ENCODE measurements at regions not wholly inside any gene's neighbourhood (a gene's known extent, or its start where the extent isn't known, plus 50 kb on each side); places are given as distances from the start of the nearest gene placed in this dataset.
A peak's percentile ranks its signal among the peaks of the same experiment; 100 is the strongest.

- H3K36me3 ChIP-seq (ENCODE audit: control insufficient read depth, insufficient read depth, low read length) = no peaks in the 10 kb centered on the region
- no peaks in the 10 kb centered on the region for H3K9me3 ChIP-seq (ENCODE audit: control insufficient read depth, low read length)
- H3K9ac ChIP-seq (ENCODE audit: extremely low read depth, low read length, poor library complexity, severe bottlenecking) = no peak overlapping the region
- H3K27me3 Mint-ChIP-seq (ENCODE audit: insufficient read depth) = no peaks in the 10 kb centered on the region
- H3K9me3 Mint-ChIP-seq = peaks cover 1% of the 10 kb centered on the region
- DNase-seq = no peak
- no peak overlapping the region for H3K4me3 Mint-ChIP-seq
- H3K4me1 Mint-ChIP-seq = no peaks in the 10 kb centered on the region
- no peaks in the 10 kb centered on the region for H3K36me3 Mint-ChIP-seq (ENCODE audit: low read depth)
- H3K27ac ChIP-seq (ENCODE audit: low read depth, low read length) = no peak overlapping the region
- H3K27me3 ChIP-seq (ENCODE audit: control insufficient read depth, insufficient read depth, low read length, poor library complexity, severe bottlenecking) = no peaks in the 10 kb centered on the region
- H3K4me1 ChIP-seq (ENCODE audit: control insufficient read depth, insufficient read depth, low read length) = peaks cover 2% of the 10 kb centered on the region
- H3K27ac Mint-ChIP-seq = no peak overlapping the region
- no peak overlapping the region for H3K4me3 ChIP-seq (ENCODE audit: low read length)
- TF ChIP-seq, protein P1, sequence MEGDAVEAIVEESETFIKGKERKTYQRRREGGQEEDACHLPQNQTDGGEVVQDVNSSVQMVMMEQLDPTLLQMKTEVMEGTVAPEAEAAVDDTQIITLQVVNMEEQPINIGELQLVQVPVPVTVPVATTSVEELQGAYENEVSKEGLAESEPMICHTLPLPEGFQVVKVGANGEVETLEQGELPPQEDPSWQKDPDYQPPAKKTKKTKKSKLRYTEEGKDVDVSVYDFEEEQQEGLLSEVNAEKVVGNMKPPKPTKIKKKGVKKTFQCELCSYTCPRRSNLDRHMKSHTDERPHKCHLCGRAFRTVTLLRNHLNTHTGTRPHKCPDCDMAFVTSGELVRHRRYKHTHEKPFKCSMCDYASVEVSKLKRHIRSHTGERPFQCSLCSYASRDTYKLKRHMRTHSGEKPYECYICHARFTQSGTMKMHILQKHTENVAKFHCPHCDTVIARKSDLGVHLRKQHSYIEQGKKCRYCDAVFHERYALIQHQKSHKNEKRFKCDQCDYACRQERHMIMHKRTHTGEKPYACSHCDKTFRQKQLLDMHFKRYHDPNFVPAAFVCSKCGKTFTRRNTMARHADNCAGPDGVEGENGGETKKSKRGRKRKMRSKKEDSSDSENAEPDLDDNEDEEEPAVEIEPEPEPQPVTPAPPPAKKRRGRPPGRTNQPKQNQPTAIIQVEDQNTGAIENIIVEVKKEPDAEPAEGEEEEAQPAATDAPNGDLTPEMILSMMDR (conservative IDR thresholded peaks at IDR 0.05) = no peak
Observed at GRCh38 chr13:104532132-104532531, 1465.9 kb upstream of the SLC10A2 start.

DNA sequence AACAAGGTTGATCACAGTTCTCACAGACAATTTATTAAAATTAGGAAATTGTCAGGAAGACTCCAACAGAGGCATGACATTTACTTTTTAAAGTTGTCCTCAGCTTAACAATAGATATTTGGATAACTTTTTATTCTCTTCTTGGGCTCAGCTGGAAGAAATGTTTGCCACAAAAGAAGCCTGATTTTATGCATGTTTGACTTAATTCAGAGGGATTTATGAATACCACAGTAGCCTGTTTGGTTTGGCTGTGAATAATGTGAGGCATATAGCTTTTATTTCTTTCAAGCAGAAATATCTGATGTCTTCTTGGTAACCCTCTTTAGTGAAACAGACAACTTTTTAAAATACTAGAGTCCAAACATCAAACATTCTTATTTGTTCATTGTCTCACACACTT, 1464.5 kb upstream of the SLC10A2 start:
- Histone ChIP-seq H3K27me3 (ENCODE audit: control insufficient read depth, insufficient read depth, low read length, poor library complexity, severe bottlenecking) (no peaks in the 10 kb centered on the region), H3K4me1 (ENCODE audit: control insufficient read depth, insufficient read depth, low read length) (peaks cover 2% of the 10 kb centered on the region), H3K9me3 (ENCODE audit: control insufficient read depth, low read length) (no peaks in the 10 kb centered on the region), H3K4me3 (ENCODE audit: low read length) (no peak overlapping the region), H3K36me3 (ENCODE audit: control insufficient read depth, insufficient read depth, low read length) (no peaks in the 10 kb centered on the region), H3K9ac (ENCODE audit: extremely low read depth, low read length, poor library complexity, severe bottlenecking) (no peak overlapping the region), H3K27ac (ENCODE audit: low read depth, low read length) (peak overlapping the region; percentile 78)
- Mint-ChIP-seq H3K4me1 (no peaks in the 10 kb centered on the region), H3K9me3 (peaks cover 1% of the 10 kb centered on the region), H3K4me3 (no peak overlapping the region), H3K27me3 (ENCODE audit: insufficient read depth) (no peaks in the 10 kb centered on the region), H3K27ac (no peak overlapping the region), H3K36me3 (ENCODE audit: low read depth) (no peaks in the 10 kb centered on the region)
- DNase-seq = no peak
- TF ChIP-seq, protein P1 (conservative IDR thresholded peaks at IDR 0.05) = no peak

- H3K36me3 Mint-ChIP-seq (ENCODE audit: low read depth) = no peaks in the 10 kb centered on the region
- Histone ChIP-seq H3K27me3 (ENCODE audit: control insufficient read depth, insufficient read depth, low read length, poor library complexity, severe bottlenecking) (no peaks in the 10 kb centered on the region), H3K9ac (ENCODE audit: extremely low read depth, low read length, poor library complexity, severe bottlenecking) (no peak overlapping the region), H3K4me3 (ENCODE audit: low read length) (no peak overlapping the region), H3K9me3 (ENCODE audit: control insufficient read depth, low read length) (no peaks in the 10 kb centered on the region), H3K4me1 (ENCODE audit: control insufficient read depth, insufficient read depth, low read length) (peaks cover 2% of the 10 kb centered on the region), H3K36me3 (ENCODE audit: control insufficient read depth, insufficient read depth, low read length) (no peaks in the 10 kb centered on the region), H3K27ac (ENCODE audit: low read depth, low read length) (no peak overlapping the region)
- no peak overlapping the region for H3K4me3 Mint-ChIP-seq
- no peak overlapping the region for H3K27ac Mint-ChIP-seq
- H3K4me1 Mint-ChIP-seq = no peaks in the 10 kb centered on the region
- no peak for DNase-seq
- no peaks in the 10 kb centered on the region for H3K9me3 Mint-ChIP-seq
- H3K27me3 Mint-ChIP-seq (ENCODE audit: insufficient read depth) = no peaks in the 10 kb centered on the region
- TF ChIP-seq, protein P1 (conservative IDR thresholded peaks at IDR 0.05) = no peak
Observed at GRCh38 chr13:104526561-104526960, 1460.3 kb upstream of the SLC10A2 start.

Measured in endodermal cell (in vitro differentiated cells).